Lower leg skin (tissue), 4 donors: ENCODE measurements at regions not wholly inside any gene's neighbourhood (a gene's known extent, or its start where the extent isn't known, plus 50 kb on each side); places are given as distances from the start of the nearest gene placed in this dataset.

Experiments
- DNase-seq, 2 donors: peaks; one replicate each; pipeline ENCODE4 v3.0.0-alpha.2; 2019; ENCODE audit warnings: low spot score in 2 of 2
- H3K4me3 ChIP-seq: fragments of 200-600 bp; sonication (generic); 2 replicates; pipeline ENCODE4 v1.5.1; 2017; ENCODE audit warnings: mild to moderate bottlenecking, low read depth; ENCODE audit not compliant: poor library complexity, severe bottlenecking
- CTCF ChIP-seq, 3 donors: fragments of 450-650 bp; IDR thresholded peaks; one replicate each; pipeline ENCODE4 v1.5.1; 2016; ENCODE audit warnings: antibody characterized with exemption in 3 of 3, mild to moderate bottlenecking in 3 of 3, moderate library complexity in 2 of 3
- POLR2A ChIP-seq, 2 donors: fragments of 450-650 bp; IDR thresholded peaks; one replicate each; pipeline ENCODE4 v1.6.1; 2016 to 2017; ENCODE audit warnings: antibody characterized with exemption in 2 of 2, mild to moderate bottlenecking in 1 of 2, moderate library complexity in 1 of 2
- WGBS, 2 donors: methylation state at CpG; one replicate each; pipeline ENCODE4 v1.1.5; 2018; 5-methylcytosine and 5-hydroxymethylcytosine counted together
- intact Hi-C: fragments of 100-400 bp; cut with DNase I; formaldehyde crosslinking; loops from one replicate; pipeline ENCODE4 v1.15.0; 2023; ENCODE audit warnings: low total_unique reads

DNA sequence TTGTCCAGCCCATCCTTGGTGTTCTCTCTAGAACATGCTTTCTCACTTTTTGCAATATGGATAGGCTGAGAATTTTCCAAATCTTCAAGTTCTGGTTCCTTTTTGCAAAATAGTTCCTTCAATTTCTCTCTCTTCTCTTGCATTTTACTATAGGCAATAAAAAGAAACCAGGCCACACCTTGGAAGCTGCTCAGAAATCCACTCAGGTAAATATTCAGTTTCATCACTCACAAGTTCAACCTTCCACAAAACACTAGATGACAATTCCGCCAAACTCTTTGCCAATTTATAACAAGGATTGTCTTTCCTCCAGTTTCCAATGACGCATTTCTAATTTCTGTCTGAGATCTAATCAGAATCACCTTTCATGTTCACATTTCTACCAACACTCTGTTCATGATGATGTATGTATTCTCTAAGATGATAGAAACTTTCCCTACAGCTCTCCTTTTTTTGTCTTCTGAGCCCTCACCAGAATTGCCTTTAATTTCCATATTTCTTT is 204.2 kb upstream of the PIK3R1 start:
- intact Hi-C loops = no loop called here
- no peak for DNase-seq
- TF ChIP-seq CTCF (IDR thresholded peaks at IDR 0.05) = no peak
- TF ChIP-seq POLR2A (IDR thresholded peaks at IDR 0.05) = no peak
- WGBS, 2 donors = 84% methylated on average over 2 of the region's 2 CpGs
- no peak overlapping the region for H3K4me3 ChIP-seq

DNA sequence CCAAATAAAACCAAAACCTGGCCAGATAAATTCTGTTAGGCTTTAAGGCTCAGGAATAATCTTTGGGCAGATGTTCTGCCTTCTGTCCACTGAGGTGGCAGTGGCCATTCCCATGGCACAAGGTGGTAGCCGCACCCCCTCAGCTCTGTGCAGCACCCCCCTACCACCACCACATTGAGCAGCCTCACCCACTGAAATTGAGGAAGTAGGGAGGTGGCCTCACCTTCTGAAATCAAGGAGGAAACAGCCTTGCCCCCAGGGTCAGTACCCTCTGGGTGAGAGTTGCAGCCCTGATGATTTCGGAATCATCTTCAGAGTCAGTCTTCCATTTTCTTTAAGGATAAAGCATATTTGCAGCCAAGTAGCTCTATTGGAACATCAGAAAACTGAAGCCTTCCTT is 204.8 kb upstream of the PIK3R1 start:
- intact Hi-C loops = no loop called here

GRCh38 chr5:68007451-68007850 is 208.1 kb upstream of the PIK3R1 start:
- WGBS, 2 donors = 70 to 74% methylated on average over 3 of the region's 3 CpGs
- DNase-seq = peak in 1 of 2 donors; percentile 53
- TF ChIP-seq POLR2A (IDR thresholded peaks at IDR 0.05) = no peak
- TF ChIP-seq CTCF (IDR thresholded peaks at IDR 0.05) = no peak
- intact Hi-C loops = no loop called here
- H3K4me3 ChIP-seq = no peak overlapping the region

More for the DNA sequence above, 204.8 kb upstream of the PIK3R1 start:
- TF ChIP-seq POLR2A (IDR thresholded peaks at IDR 0.05) (no peak), CTCF (IDR thresholded peaks at IDR 0.05) (no peak)
- no peak overlapping the region for H3K4me3 ChIP-seq
- no peak for DNase-seq
- WGBS, 2 donors = 96 to 100% methylated on average over 2 of the region's 2 CpGs

DNA sequence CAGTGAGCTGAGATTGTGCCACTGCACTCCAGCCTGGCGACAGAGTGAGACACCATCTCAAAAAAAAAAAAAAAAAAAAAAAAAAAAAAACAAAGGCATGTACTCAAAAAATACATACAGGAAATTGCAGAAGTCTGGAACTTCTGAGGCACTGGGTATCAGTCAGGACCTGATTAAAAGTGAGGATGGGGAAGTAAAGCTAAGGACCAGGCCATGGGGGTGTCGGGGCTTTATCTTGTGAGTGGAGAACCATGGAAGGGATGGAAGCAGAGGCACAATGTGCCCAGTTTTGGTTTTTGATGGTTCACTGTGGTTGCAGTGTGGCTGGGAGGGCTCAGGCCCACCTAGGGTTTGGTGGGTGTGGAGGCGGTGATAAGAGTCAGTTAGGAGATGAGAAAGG is 212.7 kb upstream of the PIK3R1 start:
- intact Hi-C loops = no loop called here
- no peak overlapping the region for H3K4me3 ChIP-seq
- 94 to 95% methylated on average over 3 of the region's 3 CpGs for WGBS, 2 donors
- TF ChIP-seq CTCF (IDR thresholded peaks at IDR 0.05) (no peak), POLR2A (IDR thresholded peaks at IDR 0.05) (no peak)
- no peak for DNase-seq

DNA sequence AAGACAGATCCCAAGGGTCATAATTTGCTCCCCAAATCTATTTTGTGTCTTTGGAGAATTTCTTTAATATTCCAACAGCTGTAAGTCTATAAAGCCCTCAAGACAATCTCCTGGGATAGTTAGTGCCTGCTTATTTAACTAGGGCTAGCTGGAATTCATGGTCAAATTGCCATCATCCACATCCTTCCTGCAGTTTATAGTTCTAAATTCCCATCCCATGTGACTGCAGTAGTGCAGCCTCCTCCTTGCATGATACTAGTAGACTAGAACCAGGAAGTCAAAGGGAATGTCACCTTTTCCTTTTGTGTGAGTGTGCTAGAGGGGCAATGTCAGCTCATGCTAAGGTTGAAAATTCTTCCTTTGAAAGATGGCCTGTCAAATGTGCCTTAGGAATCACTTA is 214.8 kb upstream of the PIK3R1 start:
- DNase-seq = no peak
- intact Hi-C loops = no loop called here
- H3K4me3 ChIP-seq = no peak overlapping the region
- TF ChIP-seq POLR2A (IDR thresholded peaks at IDR 0.05) (no peak), CTCF (IDR thresholded peaks at IDR 0.05) (no peak)

DNA sequence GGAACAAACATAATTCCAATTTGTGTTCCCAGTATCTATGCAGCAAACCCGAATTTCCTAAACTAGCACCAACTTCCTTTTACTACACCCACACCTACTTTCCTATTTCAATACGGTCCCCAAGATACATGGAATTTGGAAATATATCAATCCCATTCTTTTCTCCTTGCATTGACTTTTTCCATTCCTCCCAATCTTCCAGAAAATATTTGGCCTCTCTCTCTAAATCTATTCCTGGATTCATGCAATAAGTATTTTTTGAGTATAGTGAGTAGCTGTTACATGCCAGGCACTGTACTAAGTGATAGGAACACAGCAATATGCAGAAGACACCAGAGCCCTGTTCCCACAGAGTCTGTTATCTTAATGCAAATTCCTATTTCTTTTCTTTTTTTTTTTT is 216.2 kb upstream of the PIK3R1 start:
- intact Hi-C loops = no loop called here
- no peak for DNase-seq
- TF ChIP-seq CTCF (IDR thresholded peaks at IDR 0.05) = no peak
- no peak for TF ChIP-seq POLR2A (IDR thresholded peaks at IDR 0.05)
- WGBS, 2 donors = 29 to 44% methylated on average over 2 of the region's 2 CpGs
- H3K4me3 ChIP-seq = no peak overlapping the region
